ENCODE measurements at regions not wholly inside any gene's neighbourhood (a gene's known extent, or its start where the extent isn't known, plus 50 kb on each side); places are given as distances from the start of the nearest gene placed in this dataset.

- Mint-ChIP-seq H3K4me3 (no peak overlapping the region), H3K27ac (no peak overlapping the region), H3K36me3 (ENCODE audit: low read depth) (no peaks in the 10 kb centered on the region), H3K9me3 (peaks cover 14% of the 10 kb centered on the region), H3K4me1 (ENCODE audit: low read depth) (no peaks in the 10 kb centered on the region), H3K27me3 (no peaks in the 10 kb centered on the region)
- no peaks in the 10 kb centered on the region for H3K36me3 ChIP-seq (ENCODE audit: insufficient read depth, low read length)
- ChIA-PET CTCF (no interaction called here), POLR2A (no interaction called here)
- no peaks in the 10 kb centered on the region for H3K27me3 ChIP-seq (ENCODE audit: control insufficient read depth in 1 of 2, insufficient read depth in 2 of 2, low read length in 2 of 2)
- H3K4me3 ChIP-seq (ENCODE audit: low read length), result no peak overlapping the region
- peaks cover 4 to 21% of the 10 kb centered on the region in 2 experiments for H3K9me3 ChIP-seq (ENCODE audit: control insufficient read depth in 1 of 2, insufficient read depth in 1 of 2, low read length in 2 of 2)
- H3K4me1 ChIP-seq (ENCODE audit: insufficient read depth, low read length), result no peaks in the 10 kb centered on the region
- TF ChIP-seq CTCF (IDR thresholded peaks at IDR 0.05), result no peak
- ATAC-seq (ENCODE audit: poor library complexity), result no peak
- intact Hi-C loops (cut with DNase I, micrococcal nuclease), result no loop called here
- DNase-seq, result no peak
- H3K27ac ChIP-seq (ENCODE audit: low read depth in 1 of 2, low read length in 2 of 2), result no peak overlapping the region
Observed at GRCh38 chr16:64013856-64014255, 1108.0 kb downstream of the CDH11 start.

GRCh38 chr16:64012166-64012565 lies 1109.7 kb downstream of the CDH11 start:
- POLR2A ChIA-PET, result no interaction called here
- Mint-ChIP-seq H3K9me3 (peaks cover 11% of the 10 kb centered on the region), H3K27ac (no peak overlapping the region), H3K4me3 (no peak overlapping the region), H3K4me1 (ENCODE audit: low read depth) (no peaks in the 10 kb centered on the region), H3K36me3 (ENCODE audit: low read depth) (no peaks in the 10 kb centered on the region), H3K27me3 (no peaks in the 10 kb centered on the region)
- Histone ChIP-seq H3K27me3 (ENCODE audit: control insufficient read depth in 1 of 2, insufficient read depth in 2 of 2, low read length in 2 of 2) (no peaks in the 10 kb centered on the region), H3K9me3 (ENCODE audit: control insufficient read depth in 1 of 2, insufficient read depth in 1 of 2, low read length in 2 of 2) (peaks cover 4 to 18% of the 10 kb centered on the region in 2 experiments), H3K4me3 (ENCODE audit: low read length) (no peak overlapping the region), H3K36me3 (ENCODE audit: insufficient read depth, low read length) (no peaks in the 10 kb centered on the region), H3K4me1 (ENCODE audit: insufficient read depth, low read length) (no peaks in the 10 kb centered on the region), H3K27ac (ENCODE audit: low read depth in 1 of 2, low read length in 2 of 2) (no peak overlapping the region)
- CTCF ChIA-PET, result no interaction called here
- TF ChIP-seq CTCF (IDR thresholded peaks at IDR 0.05), result no peak
- ATAC-seq (ENCODE audit: poor library complexity) (no peak), DNase-seq (no peak)
- intact Hi-C loops (cut with DNase I, micrococcal nuclease), result no loop called here

- no peak for ATAC-seq (ENCODE audit: poor library complexity)
- Histone ChIP-seq H3K27ac (ENCODE audit: low read depth in 1 of 2, low read length in 2 of 2) (no peak overlapping the region), H3K9me3 (ENCODE audit: control insufficient read depth in 1 of 2, insufficient read depth in 1 of 2, low read length in 2 of 2) (peaks cover 4 to 14% of the 10 kb centered on the region in 2 experiments), H3K27me3 (ENCODE audit: control insufficient read depth in 1 of 2, insufficient read depth in 2 of 2, low read length in 2 of 2) (no peaks in the 10 kb centered on the region), H3K4me3 (ENCODE audit: low read length) (no peak overlapping the region), H3K36me3 (ENCODE audit: insufficient read depth, low read length) (no peaks in the 10 kb centered on the region), H3K4me1 (ENCODE audit: insufficient read depth, low read length) (no peaks in the 10 kb centered on the region)
- Mint-ChIP-seq H3K36me3 (ENCODE audit: low read depth) (no peaks in the 10 kb centered on the region), H3K9me3 (peaks cover 8% of the 10 kb centered on the region), H3K4me1 (ENCODE audit: low read depth) (no peaks in the 10 kb centered on the region), H3K27ac (no peak overlapping the region), H3K27me3 (no peaks in the 10 kb centered on the region), H3K4me3 (no peak overlapping the region)
- TF ChIP-seq CTCF (IDR thresholded peaks at IDR 0.05), result no peak
- ChIA-PET CTCF (no interaction called here), POLR2A (no interaction called here)
- no peak for DNase-seq
- intact Hi-C loops (cut with DNase I, micrococcal nuclease), result no loop called here
Observed at GRCh38 chr16:64011650-64012049, 1110.2 kb downstream of the CDH11 start.

Data from CD4-positive, alpha-beta T cell (primary cell).